Left kidney (tissue), 1 donor: ENCODE measurements at regions not wholly inside any gene's neighbourhood (a gene's known extent, or its start where the extent isn't known, plus 50 kb on each side); places are given as distances from the start of the nearest gene placed in this dataset.

ENCODE experiments used
- DNase-seq: peaks from one replicate; pipeline ENCODE4 v3.0.0-alpha.2; 2013

GRCh38 chr12:94062796-94063635 lies 85.4 kb upstream of the PLXNC1 start:
- DNase-seq: no peak

- no peak for DNase-seq
These were observed 77.9 kb upstream of the PLXNC1 start for GRCh38 chr12:94070520-94070919.

- DNase-seq: no peak
These were observed 77.1 kb upstream of the PLXNC1 start for GRCh38 chr12:94071258-94071657.

- DNase-seq: no peak
These were observed 74.8 kb upstream of the PLXNC1 start for GRCh38 chr12:94073441-94074051.

- DNase-seq: no peak
These were observed 74.0 kb upstream of the PLXNC1 start for GRCh38 chr12:94074216-94074979.

GRCh38 chr12:94074980-94075629 lies 73.3 kb upstream of the PLXNC1 start:
- DNase-seq: peak; percentile 60

GRCh38 chr12:94077209-94077608 lies 71.2 kb upstream of the PLXNC1 start:
- DNase-seq: no peak

GRCh38 chr12:94078138-94078723 lies 70.1 kb upstream of the PLXNC1 start:
- no peak for DNase-seq

GRCh38 chr12:94078736-94079509 lies 69.5 kb upstream of the PLXNC1 start:
- DNase-seq: no peak

GRCh38 chr12:94079566-94080340 lies 68.6 kb upstream of the PLXNC1 start:
- no peak for DNase-seq

- no peak for DNase-seq
These were observed 67.9 kb upstream of the PLXNC1 start for GRCh38 chr12:94080341-94081009.

- no peak for DNase-seq
These were observed 65.7 kb upstream of the PLXNC1 start for GRCh38 chr12:94082690-94083089.

- no peak for DNase-seq
These were observed 58.5 kb upstream of the PLXNC1 start for GRCh38 chr12:94089891-94090290.

GRCh38 chr12:94091624-94092023 lies 56.8 kb upstream of the PLXNC1 start:
- DNase-seq: no peak

GRCh38 chr12:94092516-94093241 lies 55.7 kb upstream of the PLXNC1 start:
- no peak for DNase-seq

- DNase-seq: no peak
These were observed 53.7 kb upstream of the PLXNC1 start for GRCh38 chr12:94094700-94095099.

- no peak for DNase-seq
These were observed 52.8 kb upstream of the PLXNC1 start for GRCh38 chr12:94095618-94096017.

- DNase-seq: no peak
These were observed 49.9 kb upstream of the PLXNC1 start for GRCh38 chr12:94098466-94098865.
